Stimulated activated CD4-positive, alpha-beta T cell treated with anti-CD3 and anti-CD28 coated beads, Interleukin-2, amount 100 ng/mL, for 24 hours (primary cell): ENCODE measurements at regions not wholly inside any gene's neighbourhood (a gene's known extent, or its start where the extent isn't known, plus 50 kb on each side); places are given as distances from the start of the nearest gene placed in this dataset.
"Not testable (repeated sequence)": the region's sequence is repeated elsewhere in the genome, so short reads cannot be mapped to it uniquely, and the experiment has no call there.

ENCODE experiments used
- DNase-seq, 2 donors: peaks; one replicate each; pipeline ENCODE4 v3.0.0-alpha.2; 2020

- no peak for DNase-seq
These were observed 102.0 kb downstream of the VPREB1 start for GRCh38 chr22:22346401-22347107.

- no peak for DNase-seq
These were observed 103.7 kb downstream of the VPREB1 start for GRCh38 chr22:22348127-22348814.

- no peak for DNase-seq
These were observed 104.3 kb downstream of the VPREB1 start for GRCh38 chr22:22348815-22349454.

GRCh38 chr22:22349455-22349836 is 104.9 kb downstream of the VPREB1 start:
- DNase-seq, result no peak

DNA sequence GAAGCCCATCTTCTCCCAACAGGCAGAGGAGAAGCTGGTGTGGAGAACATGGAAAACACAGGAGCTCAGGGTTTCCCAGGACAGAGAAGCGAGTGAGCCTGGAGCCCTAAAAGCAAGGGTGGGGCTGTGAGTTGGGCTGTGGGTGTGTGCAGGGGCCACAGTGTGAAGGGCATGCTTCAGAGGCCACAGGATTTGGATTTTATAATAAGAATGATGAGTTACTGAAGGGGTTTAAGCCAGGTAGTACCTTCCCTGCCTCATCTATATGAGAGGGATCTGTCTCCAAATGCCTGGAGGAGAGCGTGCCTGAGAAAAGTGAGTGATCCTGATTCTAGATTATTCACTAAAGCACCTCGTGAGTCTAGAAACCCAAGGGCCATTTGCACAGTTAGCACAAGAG is 106.8 kb downstream of the VPREB1 start:
- DNase-seq, result no peak

DNA sequence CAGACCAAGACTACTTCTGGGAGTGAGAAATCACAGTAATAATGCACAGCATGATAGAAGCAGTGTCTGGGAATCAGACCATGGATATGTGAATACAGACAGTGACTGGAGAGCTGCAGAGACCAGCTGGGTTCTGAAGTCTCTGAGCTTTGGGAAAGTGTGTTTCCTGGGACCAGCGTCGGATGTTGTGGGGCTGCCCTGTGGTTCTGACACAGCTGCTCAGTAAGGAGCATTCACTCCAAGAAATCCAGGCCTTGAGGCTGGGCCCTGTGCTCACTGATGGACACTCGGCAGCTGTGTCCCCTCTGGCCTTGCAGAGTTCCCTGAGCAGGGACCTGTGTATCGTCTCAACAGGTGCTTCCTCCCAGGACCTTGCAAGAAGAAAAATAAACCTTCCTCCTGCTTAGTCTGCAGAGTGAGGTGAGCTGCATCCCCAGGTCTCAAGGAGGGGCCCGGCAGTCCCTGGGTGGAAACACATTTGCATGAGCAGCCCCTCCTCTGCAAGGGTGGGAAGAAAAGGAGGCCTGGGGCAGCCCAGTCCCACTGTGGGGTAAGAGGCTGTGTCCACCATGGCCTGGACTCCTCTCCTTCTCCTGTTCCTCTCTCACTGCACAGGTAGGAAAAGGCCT is 107.9 kb downstream of the VPREB1 start:
- DNase-seq, result no peak

DNA sequence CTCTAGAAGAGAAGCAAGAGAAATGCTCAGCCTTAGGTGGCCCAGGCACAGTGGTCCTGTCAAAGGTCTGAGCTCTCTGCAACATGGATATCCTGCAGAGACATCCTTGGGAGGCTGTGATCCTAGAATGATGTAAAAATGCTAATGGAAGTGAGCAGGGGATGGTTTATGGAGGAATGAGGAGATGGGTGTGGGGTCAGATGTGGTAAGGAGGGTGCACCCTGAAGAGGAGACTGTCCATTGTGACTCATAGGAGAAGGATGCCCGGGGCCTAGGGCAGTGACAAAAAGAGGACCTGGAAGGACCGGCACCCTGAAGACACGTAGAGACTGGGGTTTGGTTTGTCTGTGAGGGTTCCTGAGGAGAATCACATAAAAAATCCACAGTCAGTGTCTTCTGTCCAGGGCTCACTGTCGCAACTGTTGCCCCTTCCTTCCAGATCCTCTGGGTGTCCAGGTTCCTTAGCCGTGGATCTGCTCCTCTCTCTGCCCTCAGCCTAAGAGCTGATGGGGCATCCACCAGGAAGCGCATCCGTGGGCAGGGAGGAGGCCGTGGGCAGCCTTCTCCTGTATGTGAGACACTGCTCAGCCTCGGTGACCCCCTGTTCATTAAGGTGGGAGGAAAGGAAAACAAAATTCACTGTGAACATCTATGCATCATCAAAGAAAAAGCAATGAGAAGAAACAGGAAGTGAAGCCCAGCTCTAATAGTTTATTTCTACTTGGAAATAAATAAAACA is 110.7 kb downstream of the VPREB1 start:
- DNase-seq, result no peak

GRCh38 chr22:22357024-22357883 is 112.7 kb downstream of the VPREB1 start:
- peak; percentile 83 to 88 for DNase-seq

GRCh38 chr22:22358152-22358551 is 113.6 kb downstream of the VPREB1 start:
- DNase-seq, result no peak

GRCh38 chr22:22358686-22359085 is 114.1 kb downstream of the VPREB1 start:
- no peak for DNase-seq

DNA sequence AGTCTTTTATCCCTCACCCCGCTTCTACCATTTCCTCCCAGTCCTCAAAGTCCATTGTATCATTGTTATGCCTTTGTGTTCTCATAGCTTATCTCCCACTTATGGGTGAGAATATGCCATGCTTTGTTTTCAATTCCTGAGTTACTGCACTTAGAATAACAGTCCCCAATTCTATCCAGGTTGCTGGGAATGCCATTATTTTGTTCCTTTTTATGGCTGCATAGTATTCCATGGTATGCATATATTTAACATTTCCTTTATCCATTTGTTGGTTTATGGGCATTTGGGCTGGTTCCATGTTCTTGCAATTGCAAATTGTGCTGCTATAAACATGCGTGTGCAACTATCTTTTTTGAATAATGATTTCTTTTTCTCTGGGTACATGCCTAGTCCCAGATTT is 114.9 kb downstream of the VPREB1 start:
- no peak for DNase-seq

DNA sequence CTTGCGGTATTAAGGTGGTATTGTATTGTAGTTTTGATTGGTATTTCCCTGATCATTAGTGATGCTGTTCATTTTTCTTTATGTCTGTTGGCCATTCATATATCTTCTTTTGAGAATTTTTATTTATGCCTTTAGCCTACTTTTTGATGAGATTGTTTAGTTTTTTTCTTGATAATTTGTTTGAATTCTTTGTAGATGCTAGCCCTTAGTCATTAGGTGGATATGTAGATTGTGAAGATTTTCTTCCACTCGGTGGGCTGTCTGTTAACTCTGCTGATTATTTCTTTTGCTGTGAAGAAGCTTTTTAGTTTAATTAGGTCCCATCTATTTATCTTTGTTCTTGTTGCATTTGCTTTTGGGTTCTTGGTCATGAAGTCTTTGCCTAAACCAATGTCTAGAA is 115.4 kb downstream of the VPREB1 start:
- DNase-seq, result no peak

GRCh38 chr22:22362311-22362710 is 117.7 kb downstream of the VPREB1 start:
- no peak for DNase-seq

- no peak for DNase-seq
These were observed 118.3 kb downstream of the VPREB1 start for GRCh38 chr22:22362936-22363335.

- no peak for DNase-seq
These were observed 119.6 kb downstream of the VPREB1 start for GRCh38 chr22:22364207-22364606.

- no peak for DNase-seq
These were observed 122.0 kb downstream of the VPREB1 start for GRCh38 chr22:22366537-22366936.

GRCh38 chr22:22368516-22368915 is 123.9 kb downstream of the VPREB1 start:
- no peak for DNase-seq

DNA sequence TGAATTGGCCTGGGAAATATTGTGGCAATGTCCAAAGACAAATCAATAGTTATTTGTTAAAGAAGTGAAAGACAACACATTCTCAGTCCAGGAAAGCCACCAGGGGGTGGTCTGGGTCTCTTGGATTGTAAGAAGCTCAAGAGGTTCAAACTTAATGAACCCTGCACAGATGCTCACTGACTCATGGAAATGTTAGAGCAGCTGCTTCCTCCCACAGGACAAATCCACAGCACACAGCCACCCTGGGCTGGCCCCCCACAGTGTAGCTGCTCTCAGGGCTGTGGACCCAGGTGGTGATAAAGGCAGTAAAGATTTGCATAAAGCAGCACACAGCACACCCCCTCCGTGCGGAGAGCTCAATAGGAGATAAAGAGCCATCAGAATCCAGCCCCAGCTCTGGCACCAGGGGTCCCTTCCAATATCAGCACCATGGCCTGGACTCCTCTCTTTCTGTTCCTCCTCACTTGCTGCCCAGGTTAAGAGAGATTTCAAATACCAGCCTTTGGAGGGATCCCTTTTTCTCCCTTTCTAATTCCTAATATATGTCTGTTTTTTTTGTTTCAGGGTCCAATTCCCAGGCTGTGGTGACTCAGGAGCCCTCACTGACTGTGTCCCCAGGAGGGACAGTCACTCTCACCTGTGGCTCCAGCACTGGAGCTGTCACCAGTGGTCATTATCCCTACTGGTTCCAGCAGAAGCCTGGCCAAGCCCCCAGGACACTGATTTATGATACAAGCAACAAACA is 124.8 kb downstream of the VPREB1 start:
- not testable (repeated sequence) for DNase-seq

DNA sequence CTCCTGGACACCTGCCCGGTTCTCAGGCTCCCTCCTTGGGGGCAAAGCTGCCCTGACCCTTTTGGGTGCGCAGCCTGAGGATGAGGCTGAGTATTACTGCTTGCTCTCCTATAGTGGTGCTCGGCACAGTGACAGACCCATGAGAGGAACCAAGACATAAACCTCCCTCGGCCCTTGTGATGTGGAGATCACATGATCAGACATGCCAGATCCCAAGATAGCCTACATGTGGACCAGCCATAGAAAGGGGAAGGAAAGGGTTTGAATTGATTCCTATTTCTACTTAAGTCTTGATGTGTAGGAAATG is 125.3 kb downstream of the VPREB1 start:
- no peak for DNase-seq

DNA sequence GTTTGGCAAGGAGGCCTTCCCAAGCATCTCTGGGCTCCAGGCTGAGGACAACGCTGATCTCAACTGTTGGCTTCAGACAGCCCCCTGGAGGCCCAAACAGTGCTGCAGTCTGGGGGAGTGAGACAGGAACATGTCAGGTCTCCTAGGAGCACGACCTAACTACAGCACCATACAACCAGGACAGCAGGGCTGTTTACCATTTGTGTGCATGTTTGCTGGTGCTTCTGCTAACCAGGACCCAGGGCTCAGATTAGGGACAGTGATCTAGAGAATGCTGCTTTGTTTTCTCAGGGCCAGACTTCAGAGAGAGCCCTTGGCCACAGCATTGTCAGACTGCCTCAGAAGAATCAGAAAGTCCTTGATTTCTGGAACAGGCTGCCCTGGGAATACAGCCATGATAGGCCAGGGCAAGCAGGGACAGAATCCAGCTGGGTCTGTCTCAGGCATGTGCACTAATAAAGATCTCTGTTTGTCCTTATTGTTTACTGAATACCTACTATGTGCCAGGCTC is 126.5 kb downstream of the VPREB1 start:
- no peak for DNase-seq

- no peak for DNase-seq
These were observed 127.5 kb downstream of the VPREB1 start for GRCh38 chr22:22372086-22372485.
